ENCODE measurements at regions not wholly inside any gene's neighbourhood (a gene's known extent, or its start where the extent isn't known, plus 50 kb on each side); places are given as distances from the start of the nearest gene placed in this dataset.

GRCh38 chr22:26931471-26931870 lies 274.1 kb downstream of the MIAT start:
- Histone ChIP-seq H3K9me3 (no peaks in the 10 kb centered on the region), H3K36me3 (no peaks in the 10 kb centered on the region), H3K27me3 (no peaks in the 10 kb centered on the region), H3K4me1 (no peaks in the 10 kb centered on the region), H3K27ac (no peak overlapping the region), H3K4me3 (no peak overlapping the region)
- no peak for TF ChIP-seq POLR2A (IDR thresholded peaks at IDR 0.05)
- no peak for TF ChIP-seq CTCF (IDR thresholded peaks at IDR 0.05)
- no peak for DNase-seq

GRCh38 chr22:26933105-26933590 lies 275.8 kb downstream of the MIAT start:
- Histone ChIP-seq H3K4me1 (no peaks in the 10 kb centered on the region), H3K4me3 (no peak overlapping the region), H3K27me3 (no peaks in the 10 kb centered on the region), H3K36me3 (no peaks in the 10 kb centered on the region), H3K9me3 (no peaks in the 10 kb centered on the region), H3K27ac (no peak overlapping the region)
- no peak for TF ChIP-seq POLR2A (IDR thresholded peaks at IDR 0.05)
- no peak for DNase-seq

GRCh38 chr22:26937213-26937612 lies 279.8 kb downstream of the MIAT start:
- no peaks in the 10 kb centered on the region for H3K27me3 ChIP-seq
- TF ChIP-seq CTCF (IDR thresholded peaks at IDR 0.05) (no peak), POLR2A (IDR thresholded peaks at IDR 0.05) (no peak)

GRCh38 chr22:26939466-26939865 lies 282.1 kb downstream of the MIAT start:
- TF ChIP-seq CTCF (IDR thresholded peaks at IDR 0.05), result no peak
- no peak for TF ChIP-seq POLR2A (IDR thresholded peaks at IDR 0.05)
- Histone ChIP-seq H3K27ac (no peak overlapping the region), H3K36me3 (no peaks in the 10 kb centered on the region), H3K9me3 (no peaks in the 10 kb centered on the region), H3K4me1 (no peaks in the 10 kb centered on the region), H3K27me3 (no peaks in the 10 kb centered on the region), H3K4me3 (no peak overlapping the region)
- DNase-seq, result no peak

More at GRCh38 chr22:26937213-26937612, 279.8 kb downstream of the MIAT start:
- Histone ChIP-seq H3K9me3 (no peaks in the 10 kb centered on the region), H3K27ac (no peak overlapping the region), H3K36me3 (no peaks in the 10 kb centered on the region), H3K4me3 (no peak overlapping the region), H3K4me1 (no peaks in the 10 kb centered on the region)
- DNase-seq, result no peak

GRCh38 chr22:26941896-26942636 lies 284.7 kb downstream of the MIAT start:
- no peak overlapping the region for H3K4me3 ChIP-seq
- DNase-seq, result no peak

GRCh38 chr22:26942637-26942957 lies 285.2 kb downstream of the MIAT start:
- Histone ChIP-seq H3K27ac (no peak overlapping the region), H3K27me3 (no peaks in the 10 kb centered on the region), H3K9me3 (no peaks in the 10 kb centered on the region), H3K36me3 (no peaks in the 10 kb centered on the region), H3K4me3 (no peak overlapping the region), H3K4me1 (no peaks in the 10 kb centered on the region)
- DNase-seq, result no peak
- TF ChIP-seq CTCF (IDR thresholded peaks at IDR 0.05), result no peak
- TF ChIP-seq POLR2A (IDR thresholded peaks at IDR 0.05), result no peak

More at GRCh38 chr22:26941896-26942636, 284.7 kb downstream of the MIAT start:
- H3K27me3 ChIP-seq, result no peaks in the 10 kb centered on the region
- no peak overlapping the region for H3K27ac ChIP-seq
- no peaks in the 10 kb centered on the region for H3K4me1 ChIP-seq
- TF ChIP-seq CTCF (IDR thresholded peaks at IDR 0.05), result no peak
- no peaks in the 10 kb centered on the region for H3K9me3 ChIP-seq
- no peaks in the 10 kb centered on the region for H3K36me3 ChIP-seq

Data from Peyer's patch (tissue), 4 donors.